Liver (tissue), 8 donors: ENCODE measurements at regions not wholly inside any gene's neighbourhood (a gene's known extent, or its start where the extent isn't known, plus 50 kb on each side); places are given as distances from the start of the nearest gene placed in this dataset.
A peak's percentile ranks its signal among the peaks of the same experiment; 100 is the strongest.

ENCODE experiments used
- DNase-seq: peaks from one replicate; pipeline ENCODE4 v3.0.0-alpha.2; 2017; ENCODE audit warnings: low spot score
- H3K27ac ChIP-seq, 2 donors: one replicate each; pipeline ENCODE4 v1.7.0; 2013; ENCODE audit warnings: inconsistent platforms in 2 of 2, low read length in 2 of 2, control low read depth in 1 of 2, low read depth in 1 of 2, mild to moderate bottlenecking in 1 of 2
- H3K27me3 ChIP-seq, 4 donors: one replicate each; pipeline versions ENCODE4 v1.6.1 to v1.7.0; 2013; ENCODE audit warnings: low read length in 3 of 4, inconsistent platforms in 1 of 4, mild to moderate bottlenecking in 1 of 4, moderate library complexity in 1 of 4; ENCODE audit not compliant: control insufficient read depth in 4 of 4, insufficient read depth in 4 of 4
- H3K36me3 ChIP-seq, 4 donors: one replicate each; pipeline versions ENCODE4 v1.6.1 to v1.7.0; 2013; ENCODE audit warnings: low read length in 3 of 4, mild to moderate bottlenecking in 3 of 4, low read depth in 1 of 4, moderate library complexity in 1 of 4; ENCODE audit not compliant: control insufficient read depth in 4 of 4, insufficient read depth in 3 of 4
- H3K4me1 ChIP-seq, 4 donors: one replicate each; pipeline versions ENCODE4 v1.6.1 to v1.7.0; 2013; ENCODE audit warnings: low read length in 3 of 4, mild to moderate bottlenecking in 3 of 4, moderate library complexity in 1 of 4; ENCODE audit not compliant: control insufficient read depth in 4 of 4, insufficient read depth in 4 of 4
- H3K4me3 ChIP-seq, 3 donors: one replicate each; pipeline versions ENCODE4 v1.6.1 to v1.7.0; 2013; ENCODE audit warnings: low read length in 3 of 3, control low read depth in 1 of 3, low read depth in 1 of 3, mild to moderate bottlenecking in 1 of 3
- H3K9ac ChIP-seq, 2 donors: one replicate each; pipeline ENCODE4 v1.7.0; 2013; ENCODE audit warnings: low read length in 2 of 2, mild to moderate bottlenecking in 2 of 2, moderate library complexity in 2 of 2, control low read depth in 1 of 2, low read depth in 1 of 2
- H3K9me3 ChIP-seq, 4 donors: one replicate each; pipeline versions ENCODE4 v1.6.1 to v1.7.0; 2013; ENCODE audit warnings: low read length in 3 of 4; ENCODE audit not compliant: control insufficient read depth in 4 of 4
- ATF3 ChIP-seq: IDR thresholded peaks from 2 replicates; pipeline ENCODE4 v1.6.1; 2016; ENCODE audit warnings: antibody characterized with exemption
- EGR1 ChIP-seq, 2 donors: IDR thresholded peaks; 2 replicates each; pipeline ENCODE4 v1.6.1; 2016 to 2018; ENCODE audit warnings: antibody characterized with exemption in 2 of 2, low read depth in 2 of 2
- HNF4A ChIP-seq, 2 donors: conservative IDR thresholded peaks; 2 replicates each; pipeline ENCODE4 v1.6.1; 2016; ENCODE audit warnings: antibody characterized with exemption in 2 of 2, mild to moderate bottlenecking in 2 of 2
- JUND ChIP-seq, 2 donors: IDR thresholded peaks; 2 replicates each; pipeline ENCODE4 v1.6.1; 2016; ENCODE audit warnings: antibody characterized with exemption in 2 of 2
- NR2F2 ChIP-seq: IDR thresholded peaks from 2 replicates; pipeline ENCODE4 v1.6.1; 2016; ENCODE audit warnings: antibody characterized with exemption
- RAD21 ChIP-seq, 2 donors: IDR thresholded peaks; 2 replicates each; pipeline ENCODE4 v1.6.1; 2016; ENCODE audit warnings: antibody characterized with exemption in 2 of 2, mild to moderate bottlenecking in 2 of 2
- RXRA ChIP-seq, 2 donors: IDR thresholded peaks; 2 replicates each; pipeline ENCODE4 v1.6.1; 2017 to 2018; ENCODE audit warnings: antibody characterized with exemption in 2 of 2, mild to moderate bottlenecking in 1 of 2
- SP1 ChIP-seq: IDR thresholded peaks from 2 replicates; pipeline ENCODE4 v1.6.1; 2018; ENCODE audit warnings: antibody characterized with exemption, mild to moderate bottlenecking
- TAF1 ChIP-seq: conservative IDR thresholded peaks from 2 replicates; pipeline ENCODE4 v1.6.1; 2016; ENCODE audit warnings: antibody characterized with exemption, mild to moderate bottlenecking
- YY1 ChIP-seq: IDR thresholded peaks from 2 replicates; pipeline ENCODE4 v1.6.1; 2016; ENCODE audit warnings: antibody characterized with exemption, mild to moderate bottlenecking
- ZBTB33 ChIP-seq: IDR thresholded peaks from 2 replicates; pipeline ENCODE4 v1.6.1; 2016; ENCODE audit warnings: antibody characterized with exemption
- WGBS: extraction: QIAGEN DNeasy Blood & Tissue Kit; methylation state at CpG from one replicate; pipeline ENCODE4 v1.1.7; 2013; 5-methylcytosine and 5-hydroxymethylcytosine counted together
- TF ChIP-seq, protein P1 (sequence below): fragments of 150-350 bp; IDR thresholded peaks from 2 replicates; pipeline ENCODE4 v1.5.1; 2017; ENCODE audit warnings: improper control_type of control experiment, low read depth, low read length; ENCODE audit not compliant: missing input control
- donor health status: healthy.
- donor health status: healthy.
- donor health status: healthy.
- donor health status: healthy.
- donor health status: healthy.

DNA sequence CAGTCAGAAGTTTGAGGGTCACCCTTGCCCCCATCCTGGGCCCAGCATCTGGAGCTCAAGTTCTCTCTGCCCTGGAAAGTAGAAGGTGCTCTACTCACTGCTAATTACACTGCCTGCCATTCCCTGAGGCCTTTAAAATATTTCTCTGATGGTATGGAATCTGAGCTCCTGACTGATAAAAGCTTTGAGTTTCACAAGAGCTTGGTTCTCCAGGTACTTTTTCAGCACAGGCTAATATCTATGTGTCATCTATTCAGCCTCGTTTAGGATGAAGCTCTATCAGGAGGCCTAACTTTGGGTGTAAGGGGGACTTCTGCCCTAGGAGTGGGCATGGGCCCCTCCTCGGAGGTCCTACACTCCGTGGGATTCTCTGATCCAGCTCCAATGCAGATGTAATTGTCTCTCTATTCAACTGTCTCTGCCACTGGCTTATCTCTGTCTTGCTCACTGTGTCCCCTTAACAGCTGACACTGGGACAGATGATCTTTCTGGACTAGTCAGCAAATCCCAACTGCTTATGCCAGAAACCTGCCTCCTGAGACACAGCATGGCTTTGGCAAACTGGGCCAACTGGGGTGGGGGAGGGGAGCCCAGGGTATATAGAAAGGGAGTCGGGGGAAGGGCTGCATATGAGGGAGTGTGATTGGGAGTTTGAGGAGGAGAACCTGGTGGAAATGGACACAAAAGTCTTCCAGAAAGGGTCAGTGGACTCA, 104.2 kb upstream of the GADD45A start (continued):
- no peak for TF ChIP-seq YY1
- no peak for TF ChIP-seq RXRA (IDR thresholded peaks at IDR 0.05)
- TF ChIP-seq, protein P1, sequence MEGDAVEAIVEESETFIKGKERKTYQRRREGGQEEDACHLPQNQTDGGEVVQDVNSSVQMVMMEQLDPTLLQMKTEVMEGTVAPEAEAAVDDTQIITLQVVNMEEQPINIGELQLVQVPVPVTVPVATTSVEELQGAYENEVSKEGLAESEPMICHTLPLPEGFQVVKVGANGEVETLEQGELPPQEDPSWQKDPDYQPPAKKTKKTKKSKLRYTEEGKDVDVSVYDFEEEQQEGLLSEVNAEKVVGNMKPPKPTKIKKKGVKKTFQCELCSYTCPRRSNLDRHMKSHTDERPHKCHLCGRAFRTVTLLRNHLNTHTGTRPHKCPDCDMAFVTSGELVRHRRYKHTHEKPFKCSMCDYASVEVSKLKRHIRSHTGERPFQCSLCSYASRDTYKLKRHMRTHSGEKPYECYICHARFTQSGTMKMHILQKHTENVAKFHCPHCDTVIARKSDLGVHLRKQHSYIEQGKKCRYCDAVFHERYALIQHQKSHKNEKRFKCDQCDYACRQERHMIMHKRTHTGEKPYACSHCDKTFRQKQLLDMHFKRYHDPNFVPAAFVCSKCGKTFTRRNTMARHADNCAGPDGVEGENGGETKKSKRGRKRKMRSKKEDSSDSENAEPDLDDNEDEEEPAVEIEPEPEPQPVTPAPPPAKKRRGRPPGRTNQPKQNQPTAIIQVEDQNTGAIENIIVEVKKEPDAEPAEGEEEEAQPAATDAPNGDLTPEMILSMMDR, result no peak
- no peak for TF ChIP-seq HNF4A (conservative IDR thresholded peaks at IDR 0.05)

DNA sequence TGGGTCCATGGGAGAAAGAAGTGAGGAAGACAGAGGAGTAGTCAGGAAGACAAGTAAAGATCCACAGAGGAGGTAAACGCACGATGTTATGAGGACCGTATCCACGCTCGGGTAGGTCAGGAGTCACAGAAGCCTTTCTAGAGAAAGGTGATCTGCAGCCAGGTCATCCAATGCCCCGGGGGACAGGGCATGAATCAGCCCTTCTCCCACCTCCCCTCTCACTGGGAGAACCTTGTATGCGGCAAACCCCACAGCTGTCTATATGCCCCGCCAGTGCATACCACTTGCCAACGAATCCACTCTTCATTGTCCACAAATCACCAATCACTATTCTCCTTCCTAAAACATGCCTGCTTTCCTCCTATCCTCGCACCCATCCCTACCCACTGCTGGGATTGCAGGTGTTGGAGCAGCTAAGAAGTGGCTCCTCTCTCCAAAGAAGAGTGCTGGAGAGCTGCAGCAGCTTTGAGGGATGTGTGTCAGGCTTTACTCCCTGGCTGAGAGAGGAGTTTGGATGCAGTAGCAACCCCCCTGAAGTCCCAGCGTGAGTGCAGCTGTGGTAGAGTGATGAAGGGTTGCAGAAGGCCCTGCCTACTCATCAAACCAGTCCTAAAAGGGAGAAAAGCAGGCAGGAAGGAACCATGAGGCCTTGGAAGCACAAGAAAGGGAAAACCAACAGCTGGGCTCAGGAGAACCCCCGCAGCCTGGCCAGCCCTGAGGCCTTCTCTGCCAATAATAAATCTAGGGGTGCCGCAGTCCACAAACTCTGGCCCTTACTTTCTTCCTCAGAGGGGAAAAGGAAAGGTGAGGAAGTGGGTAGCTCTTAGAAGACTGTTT, 102.2 kb upstream of the GADD45A start:
- H3K27me3 ChIP-seq, result no peaks in the 10 kb centered on the region
- H3K36me3 ChIP-seq, result no peaks in the 10 kb centered on the region
- no peak overlapping the region for H3K4me3 ChIP-seq
- H3K9me3 ChIP-seq, result no peaks in the 10 kb centered on the region
- peaks cover 2 to 25% (median 19%) of the 10 kb centered on the region in 4 donors for H3K4me1 ChIP-seq
- TF ChIP-seq EGR1 (IDR thresholded peaks at IDR 0.05; ENCODE audit: low read depth in 2 of 2), result no peak
- no peak for TF ChIP-seq RAD21 (IDR thresholded peaks at IDR 0.05)
- no peak for TF ChIP-seq NR2F2
- no peak for TF ChIP-seq ATF3
- no peak for TF ChIP-seq SP1
- H3K9ac ChIP-seq, result no peak overlapping the region
- WGBS, result 95% methylated on average over 13 of the region's 13 CpGs
- no peak overlapping the region for H3K27ac ChIP-seq
- no peak for DNase-seq

GRCh38 chr1:67583462-67583950, 101.5 kb upstream of the GADD45A start:
- 80% methylated on average over 2 of the region's 2 CpGs for WGBS

DNA sequence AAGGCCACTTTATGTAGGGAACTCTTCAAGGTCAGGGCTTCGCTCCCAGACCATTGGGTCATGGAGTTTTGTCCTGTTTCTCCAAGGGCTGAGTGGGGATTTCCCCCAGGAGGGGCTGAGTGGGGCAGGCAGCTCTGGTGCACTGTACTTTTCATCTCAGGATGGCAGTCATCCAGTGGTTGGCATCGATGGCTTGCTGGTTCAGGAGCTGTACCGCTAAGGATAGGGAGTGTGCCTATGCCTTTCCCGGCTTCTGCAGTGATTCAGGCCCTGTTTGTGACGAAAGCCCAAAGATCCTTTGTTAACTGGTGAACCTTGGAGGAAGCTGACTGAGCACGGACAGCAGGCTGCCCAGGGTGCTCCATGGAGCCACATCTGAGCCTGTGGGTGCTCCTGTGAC, 100.1 kb upstream of the GADD45A start:
- Histone ChIP-seq H3K27ac (no peak overlapping the region), H3K4me1 (peaks cover 1 to 5% (median 2%) of the 10 kb centered on the region in 4 donors), H3K9me3 (no peaks in the 10 kb centered on the region), H3K27me3 (no peaks in the 10 kb centered on the region), H3K36me3 (no peaks in the 10 kb centered on the region), H3K9ac (no peak overlapping the region), H3K4me3 (no peak overlapping the region)
- WGBS, result 75% methylated on average over 6 of the region's 6 CpGs
- no peak for DNase-seq
- no peak for TF ChIP-seq ZBTB33
- TF ChIP-seq TAF1, result no peak
- TF ChIP-seq NR2F2, result no peak

More at GRCh38 chr1:67583462-67583950, 101.5 kb upstream of the GADD45A start:
- DNase-seq, result no peak
- Histone ChIP-seq H3K27me3 (no peaks in the 10 kb centered on the region), H3K4me1 (peaks cover 2 to 19% (median 13%) of the 10 kb centered on the region in 4 donors), H3K27ac (no peak overlapping the region), H3K9ac (no peak overlapping the region), H3K4me3 (no peak overlapping the region), H3K36me3 (no peaks in the 10 kb centered on the region), H3K9me3 (no peaks in the 10 kb centered on the region)
- TF ChIP-seq JUND (IDR thresholded peaks at IDR 0.05) (no peak), NR2F2 (peak; percentile 49)
